Thoracic aorta (tissue), 2 donors: ENCODE measurements at regions not wholly inside any gene's neighbourhood (a gene's known extent, or its start where the extent isn't known, plus 50 kb on each side); places are given as distances from the start of the nearest gene placed in this dataset.
"Not testable (repeated sequence)": the region's sequence is repeated elsewhere in the genome, so short reads cannot be mapped to it uniquely, and the experiment has no call there.

Experiments
- ATAC-seq: fragments of 150-250 bp; one replicate; pipeline ENCODE4 v1.8.0; 2017; ENCODE audit warnings: low read depth; ENCODE audit not compliant: insufficient number of reproducible peaks, low FRiP score
- DNase-seq: peaks from one replicate; pipeline ENCODE4 v3.0.0-alpha.2; 2020; ENCODE audit warnings: low spot score
- H3K27ac ChIP-seq, 2 donors: fragments of 200-600 bp; sonication (generic); 1 replicate in 1 of 2; 2 replicates in 1 of 2; pipeline ENCODE4 v1.5.1; 2016; ENCODE audit warnings: mild to moderate bottlenecking in 2 of 2, moderate library complexity in 2 of 2
- H3K27me3 ChIP-seq: fragments of 200-600 bp; sonication (generic); replicated peaks from 2 replicates; pipeline ENCODE4 v1.6.0; 2016; ENCODE audit warnings: mild to moderate bottlenecking; ENCODE audit not compliant: insufficient read depth
- H3K36me3 ChIP-seq: fragments of 200-600 bp; sonication (generic); one replicate; pipeline ENCODE4 v1.5.1; 2016
- H3K4me1 ChIP-seq, 2 donors: fragments of 200-600 bp; sonication (generic); 1 replicate in 1 of 2; 2 replicates in 1 of 2; pipeline versions ENCODE4 v1.5.1 to v1.6.0; 2016; ENCODE audit warnings: low read depth in 2 of 2, mild to moderate bottlenecking in 1 of 2; ENCODE audit not compliant: control insufficient read depth in 1 of 2
- H3K4me3 ChIP-seq: fragments of 200-600 bp; sonication (generic); 2 replicates; pipeline ENCODE4 v1.5.1; 2016; ENCODE audit warnings: mild to moderate bottlenecking
- H3K9me3 ChIP-seq: fragments of 200-600 bp; sonication (generic); 2 replicates; pipeline ENCODE4 v1.5.1; 2016
- TF ChIP-seq, protein P1 (sequence below): fragments of 200-600 bp; sonication (generic); IDR thresholded peaks from one replicate; pipeline ENCODE4 v1.5.1; 2019; ENCODE audit warnings: antibody characterized with exemption

DNA sequence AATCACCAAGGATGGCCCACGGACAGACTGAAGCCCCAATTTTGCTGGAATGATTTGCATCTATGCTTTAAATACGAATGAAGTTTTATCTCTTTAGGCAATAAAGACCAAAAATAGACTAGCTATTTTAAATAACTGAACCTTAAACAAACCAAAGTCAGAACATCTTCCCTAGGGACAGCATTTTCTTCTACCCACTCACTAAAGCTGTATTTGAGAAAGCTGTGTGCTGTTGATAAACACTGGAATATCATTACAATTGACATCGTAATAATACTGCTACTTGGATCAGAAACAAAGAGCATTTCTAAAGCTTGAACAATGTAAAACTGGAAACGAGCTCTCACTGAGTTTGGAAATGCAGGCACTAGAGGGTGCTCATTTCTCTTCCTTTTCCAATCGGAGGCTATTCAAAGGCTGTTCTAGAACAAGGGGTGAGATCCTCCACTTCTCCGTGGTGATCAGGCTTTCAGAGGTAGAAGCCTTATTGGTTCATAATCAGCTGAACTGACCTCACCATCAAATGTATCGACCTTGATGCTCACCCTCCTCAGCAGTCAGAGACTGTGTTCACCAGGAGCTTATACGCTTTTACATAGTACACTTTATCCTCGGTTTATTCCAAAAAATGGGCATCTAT, 225.3 kb upstream of the PRSS1 start:
- Histone ChIP-seq H3K27me3 (no peaks in the 10 kb centered on the region), H3K4me3 (no peak overlapping the region), H3K9me3 (no peaks in the 10 kb centered on the region), H3K4me1 (no peaks in the 10 kb centered on the region), H3K36me3 (no peaks in the 10 kb centered on the region), H3K27ac (no peak overlapping the region)
- TF ChIP-seq, protein P1, sequence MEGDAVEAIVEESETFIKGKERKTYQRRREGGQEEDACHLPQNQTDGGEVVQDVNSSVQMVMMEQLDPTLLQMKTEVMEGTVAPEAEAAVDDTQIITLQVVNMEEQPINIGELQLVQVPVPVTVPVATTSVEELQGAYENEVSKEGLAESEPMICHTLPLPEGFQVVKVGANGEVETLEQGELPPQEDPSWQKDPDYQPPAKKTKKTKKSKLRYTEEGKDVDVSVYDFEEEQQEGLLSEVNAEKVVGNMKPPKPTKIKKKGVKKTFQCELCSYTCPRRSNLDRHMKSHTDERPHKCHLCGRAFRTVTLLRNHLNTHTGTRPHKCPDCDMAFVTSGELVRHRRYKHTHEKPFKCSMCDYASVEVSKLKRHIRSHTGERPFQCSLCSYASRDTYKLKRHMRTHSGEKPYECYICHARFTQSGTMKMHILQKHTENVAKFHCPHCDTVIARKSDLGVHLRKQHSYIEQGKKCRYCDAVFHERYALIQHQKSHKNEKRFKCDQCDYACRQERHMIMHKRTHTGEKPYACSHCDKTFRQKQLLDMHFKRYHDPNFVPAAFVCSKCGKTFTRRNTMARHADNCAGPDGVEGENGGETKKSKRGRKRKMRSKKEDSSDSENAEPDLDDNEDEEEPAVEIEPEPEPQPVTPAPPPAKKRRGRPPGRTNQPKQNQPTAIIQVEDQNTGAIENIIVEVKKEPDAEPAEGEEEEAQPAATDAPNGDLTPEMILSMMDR = no peak
- no peak for DNase-seq
- no peak for ATAC-seq

GRCh38 chr7:142522735-142523134, 226.5 kb upstream of the PRSS1 start:
- TF ChIP-seq, protein P1 = no peak
- H3K9me3 ChIP-seq = no peaks in the 10 kb centered on the region
- no peaks in the 10 kb centered on the region for H3K4me1 ChIP-seq
- DNase-seq (no peak), ATAC-seq (no peak)
- no peaks in the 10 kb centered on the region for H3K27me3 ChIP-seq
- H3K4me3 ChIP-seq = no peak overlapping the region
- H3K27ac ChIP-seq = no peak overlapping the region
- no peaks in the 10 kb centered on the region for H3K36me3 ChIP-seq

GRCh38 chr7:142520885-142521284, 228.4 kb upstream of the PRSS1 start:
- not testable (repeated sequence) for H3K9me3 ChIP-seq

DNA sequence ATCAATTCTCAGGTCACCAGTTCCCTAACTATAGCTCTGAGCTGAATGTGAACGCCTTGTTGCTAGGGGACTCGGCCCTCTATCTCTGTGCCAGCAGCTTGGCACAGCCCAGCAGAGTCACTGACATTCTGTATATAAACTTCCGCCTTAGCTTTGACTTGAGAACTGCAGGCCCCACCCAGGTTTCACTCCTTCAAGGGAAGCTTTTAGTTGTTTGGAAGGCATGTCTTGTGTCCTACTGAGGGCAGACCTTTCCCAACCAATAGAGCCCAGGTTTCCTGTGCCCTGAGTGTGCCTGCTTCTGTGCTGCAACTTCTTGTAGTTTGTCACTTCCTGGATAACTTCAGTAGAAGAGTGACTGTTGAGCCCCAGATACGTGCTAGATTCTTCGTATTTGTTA, 228.8 kb upstream of the PRSS1 start:
- H3K27me3 ChIP-seq, H3K36me3 ChIP-seq, H3K4me3 ChIP-seq, DNase-seq, H3K27ac ChIP-seq, H3K4me1 ChIP-seq, H3K9me3 ChIP-seq, ATAC-seq: not testable (repeated sequence)

More at GRCh38 chr7:142520885-142521284, 228.4 kb upstream of the PRSS1 start:
- H3K36me3 ChIP-seq, H3K4me1 ChIP-seq, H3K27me3 ChIP-seq, H3K27ac ChIP-seq, ATAC-seq, DNase-seq, H3K4me3 ChIP-seq: not testable (repeated sequence)

DNA sequence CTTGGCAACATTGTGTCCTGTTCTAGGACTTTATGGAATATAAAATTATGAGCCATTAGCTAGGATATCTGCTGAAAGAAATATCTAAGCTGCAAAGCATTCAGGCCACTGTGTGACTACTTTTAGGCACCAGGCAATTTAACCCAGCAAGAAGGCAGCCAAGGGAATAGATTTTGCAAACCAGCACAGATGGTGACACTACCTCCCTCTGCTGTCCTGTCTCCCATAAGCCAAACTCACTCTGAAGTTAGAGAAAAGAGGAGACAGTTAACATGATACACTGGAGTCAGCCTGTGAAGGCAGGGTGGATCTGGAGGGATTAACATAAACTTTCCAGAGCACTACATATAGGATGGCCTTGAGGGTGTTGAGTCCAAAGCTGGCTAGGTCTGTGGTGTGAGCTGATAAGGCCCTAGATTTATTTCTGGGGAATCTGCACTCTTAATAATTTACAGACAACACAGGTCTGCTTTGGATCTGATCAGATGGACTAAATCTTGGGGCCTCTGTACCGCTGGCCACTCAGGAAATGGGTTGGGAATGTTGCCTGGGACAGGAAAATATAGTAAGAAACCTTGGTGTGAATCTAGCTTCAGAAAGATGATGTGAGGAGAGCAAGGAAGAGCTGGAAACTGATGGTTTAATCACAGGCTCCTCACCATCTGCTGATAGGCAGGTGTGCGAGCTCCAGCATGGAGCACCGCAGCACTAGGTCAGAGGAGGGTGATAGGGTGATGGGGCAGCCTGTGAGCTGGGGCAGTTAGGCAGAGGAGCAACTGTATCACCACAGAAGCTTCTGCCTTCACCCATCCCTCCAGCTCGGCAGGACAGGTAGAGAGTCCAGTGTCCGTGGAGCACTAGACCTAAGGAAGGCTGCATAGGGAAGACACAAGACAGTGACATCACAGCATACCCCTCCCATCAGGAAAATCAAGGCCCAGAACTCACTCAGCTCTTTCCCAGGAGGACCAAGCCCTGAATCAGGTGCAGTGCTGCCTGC, 229.9 kb upstream of the PRSS1 start:
- ATAC-seq (no peak), DNase-seq (no peak)
- TF ChIP-seq, protein P1 = no peak
- no peaks in the 10 kb centered on the region for H3K27me3 ChIP-seq
- peaks cover 0 to 6% of the 10 kb centered on the region in 2 donors for H3K4me1 ChIP-seq
- no peak overlapping the region for H3K27ac ChIP-seq
- no peaks in the 10 kb centered on the region for H3K9me3 ChIP-seq
- H3K36me3 ChIP-seq = no peaks in the 10 kb centered on the region
- no peak overlapping the region for H3K4me3 ChIP-seq

- no peaks in the 10 kb centered on the region for H3K36me3 ChIP-seq
- no peaks in the 10 kb centered on the region for H3K9me3 ChIP-seq
- TF ChIP-seq, protein P1 = peak; percentile 45
- DNase-seq = no peak
- peaks cover 0 to 6% of the 10 kb centered on the region in 2 donors for H3K4me1 ChIP-seq
- H3K27ac ChIP-seq = no peak overlapping the region
- no peak for ATAC-seq
- no peak overlapping the region for H3K4me3 ChIP-seq
- H3K27me3 ChIP-seq = no peaks in the 10 kb centered on the region
These were observed 233.2 kb upstream of the PRSS1 start for GRCh38 chr7:142516038-142516501.

DNA sequence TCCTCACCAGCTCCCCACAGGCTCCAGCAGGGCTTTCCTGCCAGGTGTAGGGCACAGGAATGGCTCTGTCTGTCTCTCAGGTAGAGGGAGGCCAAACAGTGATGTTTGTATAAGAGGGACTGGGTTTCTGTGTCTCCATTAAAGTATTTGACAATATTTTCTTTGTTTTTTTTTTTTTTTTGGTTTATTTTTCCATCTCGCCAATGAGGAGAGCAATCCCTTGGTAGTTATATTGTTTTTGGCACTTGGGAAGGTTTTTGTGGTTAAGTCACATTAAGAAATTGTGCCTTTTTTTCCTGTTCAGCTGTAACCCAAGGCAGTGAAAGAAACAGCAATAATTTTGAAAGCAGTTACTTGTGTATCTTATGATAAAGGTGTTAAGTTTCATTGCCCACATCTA, 234.6 kb upstream of the PRSS1 start:
- not testable (repeated sequence) for DNase-seq, H3K4me3 ChIP-seq, H3K4me1 ChIP-seq, H3K9me3 ChIP-seq, H3K36me3 ChIP-seq, H3K27ac ChIP-seq, H3K27me3 ChIP-seq
- peak; percentile 40 for ATAC-seq
